ENCODE measurements at regions not wholly inside any gene's neighbourhood (a gene's known extent, or its start where the extent isn't known, plus 50 kb on each side); places are given as distances from the start of the nearest gene placed in this dataset.

GRCh38 chr3:164679245-164679644 is 399.1 kb downstream of the SI start:
- dilution Hi-C loops (cut with MboI; ENCODE audit: extremely low pct_ligation_motif_present, low sequenced_read_pairs) (no loop called here), intact Hi-C loops (cut with micrococcal nuclease) (no loop called here)
- Histone ChIP-seq H3K36me3 (ENCODE audit: control insufficient read depth in 2 of 2, extremely low read depth in 1 of 2, insufficient read depth in 2 of 2, low read length in 2 of 2) (no peaks in the 10 kb centered on the region), H3K9me3 (replicated peaks; ENCODE audit: control insufficient read depth, insufficient read depth, low read length) (peaks cover 3% of the 10 kb centered on the region), H3K9me1 (replicated peaks; ENCODE audit: control insufficient read depth, extremely low read depth, insufficient read depth, low read length) (no peaks in the 10 kb centered on the region), H2AFZ (ENCODE audit: low read depth, low read length) (no peak overlapping the region), H3K4me1 (ENCODE audit: control insufficient read depth, extremely low read depth, insufficient read depth, low read length) (no peaks in the 10 kb centered on the region), H3K4me2 (ENCODE audit: insufficient read depth, low read length) (no peak overlapping the region), H3K79me2 (ENCODE audit: control insufficient read depth, insufficient read depth, low read length) (no peaks in the 10 kb centered on the region), H3K9ac (replicated peaks; ENCODE audit: extremely low read depth, insufficient read depth, low read length) (no peak overlapping the region), H3K4me3 (replicated peaks in 1 of 3; ENCODE audit: insufficient read depth in 1 of 3, low read depth in 1 of 3, low read length in 3 of 3) (no peak overlapping the region), H3K27ac (ENCODE audit: insufficient read depth, low read depth, low read length) (no peak overlapping the region), H3K27me3 (ENCODE audit: control insufficient read depth in 2 of 2, insufficient read depth in 2 of 2, low read length in 2 of 2) (no peaks in the 10 kb centered on the region), H4K20me1 (replicated peaks; ENCODE audit: control insufficient read depth, extremely low read depth, insufficient read depth, low read length) (no peaks in the 10 kb centered on the region)
- ChIA-PET CTCF (no interaction called here), POLR2A (no interaction called here)
- FAIRE-seq (no peak), DNase-seq (ENCODE audit: low read depth, low spot score) (no peak)
- no TSS peak for BruUV-seq (replicated peaks)
- TF ChIP-seq, protein P1, sequence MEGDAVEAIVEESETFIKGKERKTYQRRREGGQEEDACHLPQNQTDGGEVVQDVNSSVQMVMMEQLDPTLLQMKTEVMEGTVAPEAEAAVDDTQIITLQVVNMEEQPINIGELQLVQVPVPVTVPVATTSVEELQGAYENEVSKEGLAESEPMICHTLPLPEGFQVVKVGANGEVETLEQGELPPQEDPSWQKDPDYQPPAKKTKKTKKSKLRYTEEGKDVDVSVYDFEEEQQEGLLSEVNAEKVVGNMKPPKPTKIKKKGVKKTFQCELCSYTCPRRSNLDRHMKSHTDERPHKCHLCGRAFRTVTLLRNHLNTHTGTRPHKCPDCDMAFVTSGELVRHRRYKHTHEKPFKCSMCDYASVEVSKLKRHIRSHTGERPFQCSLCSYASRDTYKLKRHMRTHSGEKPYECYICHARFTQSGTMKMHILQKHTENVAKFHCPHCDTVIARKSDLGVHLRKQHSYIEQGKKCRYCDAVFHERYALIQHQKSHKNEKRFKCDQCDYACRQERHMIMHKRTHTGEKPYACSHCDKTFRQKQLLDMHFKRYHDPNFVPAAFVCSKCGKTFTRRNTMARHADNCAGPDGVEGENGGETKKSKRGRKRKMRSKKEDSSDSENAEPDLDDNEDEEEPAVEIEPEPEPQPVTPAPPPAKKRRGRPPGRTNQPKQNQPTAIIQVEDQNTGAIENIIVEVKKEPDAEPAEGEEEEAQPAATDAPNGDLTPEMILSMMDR (IDR thresholded peaks at IDR 0.05; ENCODE audit: extremely low read depth in 1 of 2, insufficient read depth in 1 of 2, low read depth in 1 of 2, low read length in 2 of 2), result no peak
- TF ChIP-seq EZH2 (IDR thresholded peaks at IDR 0.05; ENCODE audit: borderline replicate concordance, low read depth, low read length, severe bottlenecking), result no peak
- no peak for TF ChIP-seq GATA2 (IDR thresholded peaks at IDR 0.05; ENCODE audit: insufficient read depth, insufficient read length, low read depth, low read length)

DNA sequence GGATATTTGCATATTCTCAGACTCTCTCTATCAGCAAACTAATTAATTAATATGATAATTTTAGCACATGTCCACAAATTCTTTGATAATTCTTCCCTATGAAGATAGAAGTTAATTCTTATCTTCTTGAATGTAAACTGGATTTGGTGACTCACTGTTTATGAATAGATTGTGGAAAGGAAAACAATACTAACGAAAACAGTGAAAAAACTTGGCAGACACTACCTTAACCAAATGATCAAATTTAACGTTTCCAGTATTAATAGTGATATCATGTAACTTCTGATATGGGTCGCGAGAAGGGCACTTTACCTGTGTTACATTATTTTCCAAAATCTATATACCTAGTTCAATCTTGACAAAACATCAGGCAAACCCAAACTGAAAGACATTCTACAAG is 401.0 kb downstream of the SI start:
- FAIRE-seq (no peak), DNase-seq (ENCODE audit: low read depth, low spot score) (no peak)
- no peak overlapping the region for H3K27ac ChIP-seq (ENCODE audit: insufficient read depth, low read depth, low read length)
- intact Hi-C loops (cut with micrococcal nuclease) (no loop called here), dilution Hi-C loops (cut with MboI; ENCODE audit: extremely low pct_ligation_motif_present, low sequenced_read_pairs) (no loop called here)
- no peaks in the 10 kb centered on the region for H3K9me3 ChIP-seq (replicated peaks; ENCODE audit: control insufficient read depth, insufficient read depth, low read length)
- H3K27me3 ChIP-seq (ENCODE audit: control insufficient read depth in 2 of 2, insufficient read depth in 2 of 2, low read length in 2 of 2), result no peaks in the 10 kb centered on the region
- H4K20me1 ChIP-seq (replicated peaks; ENCODE audit: control insufficient read depth, extremely low read depth, insufficient read depth, low read length), result no peaks in the 10 kb centered on the region
- CTCF ChIA-PET, result no interaction called here
- no peaks in the 10 kb centered on the region for H3K4me1 ChIP-seq (ENCODE audit: control insufficient read depth, extremely low read depth, insufficient read depth, low read length)
- POLR2A ChIA-PET, result no interaction called here
- no peak overlapping the region for H3K4me3 ChIP-seq (replicated peaks in 1 of 3; ENCODE audit: insufficient read depth in 1 of 3, low read depth in 1 of 3, low read length in 3 of 3)
- H3K9ac ChIP-seq (replicated peaks; ENCODE audit: extremely low read depth, insufficient read depth, low read length), result no peak overlapping the region
- no peaks in the 10 kb centered on the region for H3K9me1 ChIP-seq (replicated peaks; ENCODE audit: control insufficient read depth, extremely low read depth, insufficient read depth, low read length)
- no peak overlapping the region for H3K4me2 ChIP-seq (ENCODE audit: insufficient read depth, low read length)
- H3K79me2 ChIP-seq (ENCODE audit: control insufficient read depth, insufficient read depth, low read length), result no peaks in the 10 kb centered on the region
- TF ChIP-seq, protein P1 (IDR thresholded peaks at IDR 0.05; ENCODE audit: extremely low read depth in 1 of 2, insufficient read depth in 1 of 2, low read depth in 1 of 2, low read length in 2 of 2), result no peak
- TF ChIP-seq FOS (IDR thresholded peaks at IDR 0.05; ENCODE audit: borderline replicate concordance, insufficient read depth, low read length) (no peak), JUN (IDR thresholded peaks at IDR 0.05; ENCODE audit: borderline replicate concordance, insufficient read depth, insufficient read length, low read depth) (no peak), POLR2AphosphoS5 (IDR thresholded peaks at IDR 0.05; ENCODE audit: insufficient read depth, low read depth, low read length) (no peak), POLR2A (IDR thresholded peaks at IDR 0.05; ENCODE audit: low read depth, low read length) (no peak), MYC (IDR thresholded peaks at IDR 0.05; ENCODE audit: low read depth, low read length) (no peak), GATA2 (IDR thresholded peaks at IDR 0.05; ENCODE audit: insufficient read depth, insufficient read length, low read depth, low read length) (no peak), EZH2 (IDR thresholded peaks at IDR 0.05; ENCODE audit: borderline replicate concordance, low read depth, low read length, severe bottlenecking) (no peak)
- TF ChIP-seq, protein P2, sequence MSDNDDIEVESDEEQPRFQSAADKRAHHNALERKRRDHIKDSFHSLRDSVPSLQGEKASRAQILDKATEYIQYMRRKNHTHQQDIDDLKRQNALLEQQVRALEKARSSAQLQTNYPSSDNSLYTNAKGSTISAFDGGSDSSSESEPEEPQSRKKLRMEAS (IDR thresholded peaks at IDR 0.05; ENCODE audit: insufficient read depth, insufficient read length), result no peak
- no TSS peak for BruUV-seq (replicated peaks)
- no peak overlapping the region for H2AFZ ChIP-seq (ENCODE audit: low read depth, low read length)
- no peaks in the 10 kb centered on the region for H3K36me3 ChIP-seq (ENCODE audit: control insufficient read depth in 2 of 2, extremely low read depth in 1 of 2, insufficient read depth in 2 of 2, low read length in 2 of 2)

Measured in endothelial cell of umbilical vein (primary cell).